HG03196 (cell line): ENCODE measurements at regions not wholly inside any gene's neighbourhood (a gene's known extent, or its start where the extent isn't known, plus 50 kb on each side); places are given as distances from the start of the nearest gene placed in this dataset.

ENCODE experiments used
- ATAC-seq: cut with Tn5 transposase; IDR thresholded peaks from one replicate; pipeline ENCODE4 v1.9.1; 2021; ENCODE audit not compliant: unreplicated experiment

DNA sequence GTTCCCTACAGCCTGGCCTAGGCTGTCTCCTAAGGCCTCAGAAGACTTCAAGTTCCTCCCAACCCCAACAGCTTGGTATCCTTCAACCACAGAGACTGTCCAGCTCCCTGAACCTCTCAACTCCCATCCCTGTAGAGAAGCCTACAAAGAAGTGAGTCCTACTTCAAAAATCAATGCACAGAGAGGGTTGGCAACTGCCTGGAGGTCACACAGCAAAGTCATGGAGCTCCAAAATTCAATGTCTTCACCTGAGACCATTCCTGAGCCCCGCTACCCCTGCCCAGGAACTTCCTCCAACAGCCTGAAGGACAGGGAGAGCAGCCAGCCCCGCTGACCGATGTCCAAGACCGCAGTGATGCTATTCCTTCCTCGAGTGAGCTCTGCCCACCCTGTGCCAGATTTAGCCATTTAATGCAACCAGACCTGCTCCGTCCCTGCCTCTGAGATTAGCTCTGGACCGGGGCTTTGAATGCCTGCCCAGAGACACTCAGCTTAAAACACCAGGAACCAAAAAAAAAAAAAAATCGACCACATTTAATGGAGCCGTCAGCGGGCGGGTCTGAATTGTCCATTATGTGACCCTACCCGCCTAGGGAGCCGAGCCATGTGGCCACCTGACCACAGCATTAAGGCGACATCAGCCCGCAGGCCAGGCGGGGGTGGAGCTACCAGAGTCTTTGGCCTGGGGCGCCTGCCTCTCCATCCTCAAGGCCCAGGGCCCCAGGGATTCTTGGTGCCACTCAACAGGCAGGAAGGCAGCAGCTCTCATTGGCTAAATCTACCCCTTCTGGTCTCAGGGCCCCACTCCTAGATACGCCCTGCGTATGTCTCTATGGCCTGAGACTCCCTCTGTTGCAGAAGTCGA, 148.6 kb downstream of the SYF2 start:
- ATAC-seq, result no peak

DNA sequence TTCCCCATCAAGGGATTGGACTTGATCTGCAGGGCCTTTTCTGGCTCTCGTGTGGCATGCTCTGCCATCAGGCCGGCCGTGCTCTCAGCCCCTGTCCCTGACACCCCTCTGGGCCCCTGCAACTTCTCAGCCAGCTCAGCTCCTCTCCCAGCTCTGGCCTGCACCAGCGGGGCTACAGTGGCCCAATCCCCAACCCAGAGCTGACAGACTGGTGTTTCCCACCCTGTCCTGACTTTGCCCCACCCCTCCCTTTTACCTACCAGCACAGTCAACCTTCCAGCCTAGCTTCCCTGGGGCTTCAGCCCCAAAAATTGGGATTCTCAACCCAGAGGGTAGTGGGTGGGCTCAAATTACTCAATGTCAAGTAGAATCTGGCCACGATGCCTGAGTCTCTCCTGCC, 149.3 kb downstream of the SYF2 start:
- no peak for ATAC-seq

DNA sequence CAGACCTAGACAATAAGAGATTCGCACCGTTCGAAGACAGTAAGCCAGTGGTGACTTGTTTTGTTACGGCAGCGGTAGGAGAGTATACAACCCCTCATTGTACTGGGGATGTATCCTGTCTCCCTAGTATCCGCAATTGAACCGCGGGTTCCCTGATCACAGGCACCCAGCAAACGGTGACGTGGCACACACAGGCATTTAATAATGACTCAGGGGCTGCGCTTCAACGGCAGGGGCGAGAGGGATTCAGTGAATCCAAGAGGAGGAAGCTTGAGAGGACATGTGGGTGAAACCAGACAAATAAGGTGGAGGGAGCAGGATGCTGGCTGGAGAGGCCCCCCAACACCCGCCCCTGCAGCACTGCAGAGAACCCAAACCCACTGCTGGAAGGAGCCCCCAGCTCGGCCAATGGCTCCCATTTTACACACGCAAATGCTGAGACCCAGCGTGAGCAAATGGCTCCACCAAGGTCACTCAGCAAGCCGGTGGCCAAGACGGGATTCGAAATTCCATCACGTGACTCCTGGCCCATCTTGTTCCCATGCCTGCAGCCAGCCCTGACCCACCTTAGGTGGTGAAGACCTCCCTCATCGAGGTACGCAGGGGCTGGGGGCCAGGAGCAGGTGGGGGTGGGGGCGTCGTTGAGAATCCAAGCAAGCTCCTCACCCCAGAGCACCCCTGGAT, 149.9 kb downstream of the SYF2 start:
- ATAC-seq, result no peak

DNA sequence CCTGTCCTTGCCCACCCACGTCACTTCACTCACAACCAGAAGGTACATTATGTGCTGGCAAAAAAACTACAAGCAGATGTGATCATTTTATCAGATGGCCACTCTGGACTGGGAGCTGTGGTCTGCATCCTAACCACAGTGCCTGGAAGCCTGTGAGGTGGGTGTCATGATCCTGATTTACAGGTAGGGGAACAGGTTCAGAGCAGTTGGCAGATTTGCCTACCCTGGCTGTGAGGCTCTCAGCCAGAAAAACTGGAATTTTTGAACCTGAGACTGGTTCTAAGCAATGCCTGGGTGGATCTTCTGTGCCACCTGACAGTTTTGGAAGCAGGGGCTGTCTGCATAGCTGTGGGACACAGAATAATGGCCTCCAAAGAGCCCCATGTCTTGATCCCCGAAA, 150.8 kb downstream of the SYF2 start:
- ATAC-seq, result no peak

DNA sequence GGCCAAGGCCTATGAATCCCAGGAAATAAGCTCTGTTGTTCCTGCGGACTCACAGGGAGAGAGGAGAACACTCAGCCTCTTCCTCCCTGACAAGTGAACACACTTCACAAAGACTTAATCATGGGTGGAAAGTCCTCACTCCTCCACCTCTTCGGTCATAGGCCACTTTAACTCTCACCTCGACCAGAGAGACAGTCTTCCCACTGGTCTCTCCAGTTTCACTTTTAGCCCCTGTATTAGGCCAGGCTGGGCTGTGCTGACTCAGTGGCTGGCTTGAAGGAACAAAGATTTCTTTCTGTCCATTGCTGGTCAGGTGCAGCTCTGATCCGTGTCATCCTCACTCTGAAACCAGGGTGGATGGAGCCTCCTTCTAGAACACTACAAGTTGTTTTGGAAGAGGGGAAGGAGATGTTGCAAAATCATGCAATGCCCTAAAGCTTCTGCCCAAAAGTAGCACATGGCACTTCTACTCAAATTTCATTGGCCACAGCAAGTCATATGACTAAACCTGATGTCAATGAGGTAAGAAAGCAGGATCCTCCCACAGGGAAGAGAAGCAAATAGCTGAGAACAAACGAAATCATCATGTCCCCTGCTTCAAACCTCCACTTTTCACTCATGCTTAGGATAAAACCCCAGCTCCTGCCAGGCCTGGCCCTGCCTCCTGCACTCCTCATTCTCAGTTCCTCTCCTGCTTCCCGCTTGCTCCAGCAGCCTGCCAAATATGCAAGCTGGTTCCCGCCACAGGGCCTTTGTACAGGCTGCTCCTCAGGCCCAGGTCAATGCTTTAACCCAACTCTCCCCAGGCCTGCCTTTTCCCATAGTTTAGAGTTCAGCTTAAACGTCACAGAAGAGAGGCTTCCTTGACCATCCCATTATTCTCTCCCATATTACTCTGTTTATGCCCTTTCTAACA, 150.5 kb upstream of the RUNX3 start:
- ATAC-seq, result no peak

DNA sequence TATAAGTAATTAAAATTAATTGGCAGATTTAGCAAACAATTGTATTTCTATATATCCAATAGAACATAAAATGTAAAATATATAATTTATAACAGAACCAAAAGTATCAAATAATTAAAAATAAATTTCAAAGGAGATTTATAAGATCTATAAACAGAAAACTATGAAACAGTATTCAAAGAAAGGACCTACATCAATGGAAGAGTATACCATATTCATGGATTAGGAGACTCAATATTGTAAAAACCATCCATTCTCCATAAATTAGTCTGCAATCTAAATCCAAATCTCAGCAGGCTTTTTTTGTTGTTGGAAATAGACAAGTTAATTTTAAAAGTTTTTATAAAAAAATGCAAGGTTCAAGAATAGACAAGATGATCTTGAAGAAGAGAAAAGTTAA, 149.0 kb upstream of the RUNX3 start:
- ATAC-seq, result no peak

DNA sequence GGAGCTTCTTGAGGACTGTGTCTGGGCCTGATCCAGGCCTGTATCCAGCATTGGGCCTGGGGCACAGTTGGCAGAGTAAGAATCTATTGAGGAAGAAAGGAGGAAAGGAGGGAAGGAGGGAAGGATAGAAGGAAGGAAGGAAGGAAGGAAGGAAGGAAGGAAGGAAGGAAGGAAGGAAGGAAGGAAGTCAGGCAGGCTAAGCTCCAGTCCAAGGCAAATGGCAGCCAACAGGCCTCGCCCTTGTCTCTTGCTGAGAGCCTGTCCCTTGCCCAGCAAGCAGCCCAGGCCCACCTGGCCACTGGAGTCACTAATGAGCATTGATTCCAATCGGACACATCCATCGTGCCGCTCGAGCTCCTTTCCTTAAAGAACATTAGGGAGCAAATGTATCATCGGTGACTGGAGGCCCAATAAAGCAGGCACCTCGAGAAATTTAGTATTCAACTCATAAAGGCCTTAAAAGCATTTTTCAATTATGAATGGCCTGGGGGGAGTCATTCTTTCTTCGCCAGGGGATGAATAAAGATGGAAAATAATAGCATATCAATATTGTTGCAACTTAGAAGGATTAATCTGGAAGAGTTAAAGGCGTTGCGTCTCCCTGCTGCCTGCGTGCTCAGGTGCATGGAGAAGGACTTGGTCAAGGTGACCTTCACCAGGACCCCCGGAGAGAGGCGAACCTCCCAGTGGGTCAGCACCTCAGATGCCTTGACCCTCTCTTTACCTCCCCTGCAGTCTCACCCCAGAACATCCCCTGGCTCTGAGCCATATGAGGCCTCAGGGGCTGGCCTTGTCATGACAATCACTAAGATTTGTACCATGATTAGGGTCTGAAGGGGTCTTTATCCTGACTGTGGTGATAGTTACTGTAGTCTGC, 144.5 kb upstream of the RUNX3 start:
- no peak for ATAC-seq

DNA sequence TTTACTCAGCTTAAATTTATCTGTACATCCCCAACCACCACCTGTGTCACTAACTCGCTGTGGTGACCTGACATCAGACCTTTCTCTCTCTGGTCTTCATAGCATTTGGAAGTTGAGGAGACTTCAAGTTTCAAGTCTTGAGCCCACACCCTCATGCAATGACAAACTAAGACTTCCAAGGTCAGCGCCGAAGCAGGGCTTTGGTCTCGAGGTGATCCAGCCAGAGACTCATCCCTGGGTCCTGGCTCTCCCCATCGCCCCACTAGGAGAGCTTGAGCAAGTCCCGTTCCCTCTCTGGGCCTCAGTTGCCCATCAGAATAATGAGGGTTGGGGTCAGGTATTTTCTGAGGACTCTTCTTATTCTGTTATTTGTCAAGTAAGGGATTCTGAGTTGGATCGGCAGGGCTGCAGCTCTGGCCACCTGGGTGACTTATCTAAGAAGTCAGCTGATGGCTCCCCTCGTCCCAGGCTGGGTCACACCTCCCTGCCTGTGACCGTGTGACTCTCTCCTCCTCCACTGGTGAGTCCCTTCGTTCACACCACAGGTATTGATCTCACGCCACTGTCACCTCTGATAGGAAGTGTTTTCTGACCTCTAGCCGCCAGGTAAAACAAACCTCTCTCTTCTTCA, 143.7 kb upstream of the RUNX3 start:
- ATAC-seq, result no peak

DNA sequence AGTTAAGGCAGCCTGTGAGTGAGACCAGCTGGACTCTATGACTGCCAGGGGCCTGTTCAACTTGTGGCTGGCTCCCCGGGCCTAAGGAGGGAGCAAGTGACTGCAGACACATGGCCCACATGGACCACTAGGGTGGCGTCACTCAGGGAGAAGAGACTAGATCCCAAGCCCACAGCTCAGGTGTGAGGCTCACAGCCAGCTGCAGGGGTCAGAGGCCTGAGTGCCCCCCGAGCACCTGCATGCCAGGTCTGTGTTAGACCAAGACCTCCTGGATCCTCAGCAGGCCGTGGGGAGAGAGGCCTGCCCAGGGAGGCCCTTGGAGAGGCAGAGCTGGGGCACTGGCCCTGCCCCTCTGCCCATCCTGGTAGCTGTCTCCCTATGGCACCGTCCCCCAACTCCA, 142.4 kb upstream of the RUNX3 start:
- no peak for ATAC-seq

DNA sequence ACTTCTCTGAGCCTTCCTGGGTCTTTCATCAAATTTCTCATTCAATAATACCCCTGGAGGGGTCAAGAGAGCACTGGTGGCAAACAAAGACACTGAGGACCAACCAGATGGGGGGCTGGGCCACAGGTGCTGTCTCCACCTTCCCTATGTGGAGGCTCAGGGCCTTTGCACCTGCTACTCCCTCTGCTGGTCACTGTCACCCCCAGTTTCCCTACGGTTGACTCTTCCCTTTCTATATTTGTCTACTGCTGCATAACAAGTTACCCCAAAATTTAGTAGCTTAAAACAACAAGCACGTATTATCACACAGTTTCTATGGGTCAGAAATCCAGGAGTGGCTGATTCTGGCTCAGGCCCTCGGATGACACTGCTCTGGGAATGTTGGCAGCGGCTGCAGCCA, 138.8 kb upstream of the RUNX3 start:
- no peak for ATAC-seq

DNA sequence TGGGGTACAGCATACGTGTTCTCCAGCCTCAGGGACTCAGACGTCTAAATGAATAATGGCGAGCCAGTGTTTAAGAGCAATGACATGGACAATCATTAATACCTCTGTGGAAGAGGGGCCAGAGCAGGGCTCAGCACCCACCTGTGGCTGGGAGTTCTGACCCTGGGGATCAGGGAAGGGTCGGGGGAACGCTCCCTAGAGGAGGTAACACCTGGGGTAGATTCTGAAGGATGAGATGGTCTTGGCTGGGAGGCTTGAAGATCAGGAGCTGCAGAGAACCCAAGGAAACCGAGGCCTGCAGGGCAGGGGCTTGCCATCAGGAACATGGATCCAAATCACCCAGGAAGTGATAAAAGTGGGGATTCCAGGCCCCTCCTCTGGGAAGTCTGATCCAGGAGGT, 138.2 kb upstream of the RUNX3 start:
- ATAC-seq, result no peak

DNA sequence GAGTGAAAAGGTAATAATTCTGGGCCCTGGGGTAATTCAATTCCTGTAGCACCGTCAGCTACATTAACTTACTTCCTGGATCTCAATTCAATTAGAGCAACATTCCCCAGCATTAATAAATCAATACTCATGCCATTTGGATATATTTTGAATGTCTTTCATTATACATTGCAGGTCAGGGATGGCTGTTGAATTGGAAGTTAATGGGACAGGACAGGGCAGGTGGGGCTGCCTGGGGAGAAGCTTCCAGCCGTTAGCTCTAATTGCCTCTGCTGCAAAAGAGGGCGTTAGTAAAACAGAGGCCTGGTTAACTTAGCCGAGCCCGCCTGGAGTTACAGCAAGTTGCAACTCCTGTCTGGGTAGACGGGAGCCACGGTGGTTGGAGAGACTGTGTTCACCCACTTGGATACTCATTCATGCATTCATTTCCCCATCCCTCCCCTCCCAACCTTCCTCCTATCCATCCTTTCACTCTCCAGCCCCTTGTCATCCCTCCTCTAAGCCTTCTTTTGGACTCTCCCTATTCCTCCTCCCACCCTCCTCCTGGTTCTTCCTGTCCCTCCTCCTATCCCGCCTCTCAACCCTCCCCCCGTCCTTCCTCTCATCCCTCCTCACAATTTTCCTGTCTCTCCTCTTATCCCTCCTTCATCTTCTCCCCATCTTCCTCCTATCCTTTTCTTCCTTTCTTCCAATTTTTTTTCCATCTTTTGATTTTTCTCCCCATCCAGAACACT, 137.6 kb upstream of the RUNX3 start:
- no peak for ATAC-seq

DNA sequence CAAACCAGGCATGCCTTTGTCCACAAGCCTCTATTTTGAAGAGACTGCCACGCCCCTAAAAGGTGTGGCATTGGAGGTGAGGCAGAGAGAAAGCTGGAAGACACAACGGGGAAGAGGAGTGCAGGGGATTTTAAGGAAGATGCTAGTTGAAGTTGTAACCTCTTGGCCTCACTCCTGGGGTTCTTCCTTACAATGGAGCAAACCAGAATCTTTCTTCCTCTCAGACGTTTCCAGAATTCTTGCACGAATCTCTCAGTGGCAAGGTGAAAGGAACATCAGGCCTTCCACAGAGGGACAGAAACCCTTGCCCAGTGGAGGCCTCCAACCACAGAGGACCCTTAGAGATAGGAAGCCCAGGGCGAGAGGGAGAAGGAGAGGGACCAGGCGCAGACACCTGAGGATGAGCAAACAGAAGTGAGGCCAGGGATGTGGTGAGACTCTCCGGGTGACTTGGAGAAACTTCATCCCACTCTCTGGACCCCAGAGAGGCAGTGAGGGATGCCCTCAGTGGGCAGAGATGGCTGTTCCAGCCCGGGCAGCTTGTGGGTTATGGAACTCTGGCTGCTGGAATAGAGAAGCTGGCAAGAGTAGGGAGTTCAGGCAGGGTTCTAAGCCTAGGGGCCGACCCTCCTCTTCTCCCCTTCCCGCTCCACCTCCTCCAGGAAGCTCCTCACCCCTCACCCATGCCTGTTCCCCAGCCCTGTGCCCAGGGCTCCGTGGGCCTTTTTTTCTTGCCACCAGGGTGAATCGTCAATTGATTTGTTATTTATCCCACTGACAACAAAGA, 136.8 kb upstream of the RUNX3 start:
- ATAC-seq, result no peak

DNA sequence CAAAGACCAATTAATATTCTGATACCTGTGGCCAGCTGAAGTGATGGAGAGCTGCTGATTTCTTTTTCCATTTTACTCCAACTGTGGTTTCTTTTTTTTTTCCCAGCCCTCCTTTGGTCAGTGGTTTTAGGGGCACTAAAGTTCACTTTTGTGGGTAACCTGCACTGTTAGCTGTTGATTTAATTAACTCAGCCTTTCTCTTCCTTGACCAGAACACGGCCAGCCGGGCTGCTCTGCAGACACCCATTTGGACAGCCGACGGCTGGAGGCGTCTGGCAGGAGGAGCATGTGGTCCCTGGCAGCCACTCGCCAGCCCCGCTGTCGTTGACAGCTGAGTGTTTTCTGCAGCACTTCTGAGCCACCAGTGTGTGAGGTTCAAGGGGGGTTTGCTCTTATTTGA, 136.2 kb upstream of the RUNX3 start:
- ATAC-seq, result no peak

DNA sequence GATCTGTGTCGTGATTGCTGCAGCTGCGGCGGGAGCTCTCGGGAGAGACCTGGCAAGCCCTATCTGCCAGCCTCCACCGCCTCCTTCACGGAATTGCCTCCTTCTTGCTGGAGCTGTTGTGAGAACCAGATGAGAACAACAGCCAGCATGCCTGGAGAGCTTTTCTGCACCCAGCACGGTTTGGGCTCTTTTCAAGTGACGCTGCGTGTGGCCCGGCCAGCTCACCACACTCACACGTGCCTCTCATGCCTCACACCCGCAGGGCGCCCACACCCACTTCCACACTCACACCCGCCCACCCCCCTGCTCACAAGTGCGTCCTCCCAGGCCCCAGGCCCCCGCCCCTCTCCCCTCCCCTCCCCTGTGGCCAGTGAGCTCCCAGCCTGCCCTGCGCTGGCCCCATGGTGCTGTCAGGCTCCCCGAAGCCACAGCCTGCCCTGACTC, 135.7 kb upstream of the RUNX3 start:
- ATAC-seq, result no peak

DNA sequence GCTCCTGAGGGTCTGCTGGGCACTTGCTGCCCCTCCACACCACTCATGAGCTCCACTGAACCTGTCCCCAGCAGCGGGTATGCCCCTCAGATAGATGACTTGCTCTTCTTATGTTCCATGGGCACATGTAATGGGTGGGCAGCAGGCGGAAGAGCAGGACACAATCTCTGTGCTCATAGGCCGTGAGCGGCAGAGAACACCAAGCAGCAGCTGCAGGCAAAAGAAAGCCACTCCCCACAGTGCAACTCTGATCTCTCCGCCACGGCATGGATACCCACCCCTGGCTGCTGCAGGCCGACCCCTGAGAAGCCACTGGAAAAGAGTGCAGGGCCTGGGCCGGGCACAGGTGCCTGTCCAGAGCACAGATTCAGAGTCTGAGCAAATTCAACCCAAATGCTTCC, 135.2 kb upstream of the RUNX3 start:
- ATAC-seq, result no peak

DNA sequence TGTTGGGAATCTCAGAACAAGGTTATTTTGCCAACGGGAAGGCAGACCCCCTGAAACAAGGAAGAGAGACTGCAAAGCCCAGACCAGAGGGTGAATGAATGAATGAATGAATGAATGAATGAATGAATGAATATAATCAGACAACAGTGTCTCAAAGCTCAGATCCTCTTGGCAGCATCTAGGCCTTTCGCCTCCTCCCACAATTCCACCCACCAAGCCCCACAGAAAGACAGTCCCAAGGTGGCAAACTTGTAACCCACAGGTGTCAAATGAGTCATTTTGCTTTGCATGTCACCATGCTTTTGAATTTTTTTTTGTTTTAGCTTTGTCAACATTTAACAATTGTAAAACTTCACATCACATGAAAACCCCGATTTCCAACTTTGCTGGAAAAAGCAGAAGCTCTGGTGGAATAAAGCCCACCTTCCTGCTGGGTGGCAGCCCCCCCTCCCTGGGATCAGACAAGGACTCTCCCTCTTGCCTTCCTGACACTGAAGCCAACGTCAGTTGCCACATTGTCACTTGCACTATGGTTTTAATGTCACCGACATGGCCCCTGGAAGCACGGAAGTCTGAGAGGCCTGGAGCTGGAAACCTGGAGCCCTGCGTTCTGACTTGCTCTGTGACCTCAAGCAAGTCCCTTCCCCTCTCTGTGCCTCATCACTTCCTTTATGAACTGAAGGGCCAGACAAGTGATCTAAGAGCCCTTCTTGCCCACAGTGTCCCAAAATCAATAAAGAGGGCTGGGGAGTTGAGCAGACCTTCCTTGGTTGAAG, 134.6 kb upstream of the RUNX3 start:
- no peak for ATAC-seq
